HFF-Myc (cell line): ENCODE measurements at regions not wholly inside any gene's neighbourhood (a gene's known extent, or its start where the extent isn't known, plus 50 kb on each side); places are given as distances from the start of the nearest gene placed in this dataset.

Source experiments
- DNase-seq: peaks from one replicate; pipeline ENCODE4 v3.0.0-alpha.2; 2011; ENCODE audit warnings: low read depth; ENCODE audit errors: extremely low read depth
- H3K4me3 ChIP-seq: replicated peaks from 2 replicates; pipeline ENCODE4 v1.5.1; 2011; ENCODE audit warnings: low read depth, mild to moderate bottlenecking, control low read depth, low read length
- TF ChIP-seq, protein P1 (sequence below): IDR thresholded peaks from 2 replicates; pipeline ENCODE4 v1.5.1; 2012; ENCODE audit warnings: mild to moderate bottlenecking, low read depth, low read length, control low read depth; ENCODE audit errors: missing control alignments

DNA sequence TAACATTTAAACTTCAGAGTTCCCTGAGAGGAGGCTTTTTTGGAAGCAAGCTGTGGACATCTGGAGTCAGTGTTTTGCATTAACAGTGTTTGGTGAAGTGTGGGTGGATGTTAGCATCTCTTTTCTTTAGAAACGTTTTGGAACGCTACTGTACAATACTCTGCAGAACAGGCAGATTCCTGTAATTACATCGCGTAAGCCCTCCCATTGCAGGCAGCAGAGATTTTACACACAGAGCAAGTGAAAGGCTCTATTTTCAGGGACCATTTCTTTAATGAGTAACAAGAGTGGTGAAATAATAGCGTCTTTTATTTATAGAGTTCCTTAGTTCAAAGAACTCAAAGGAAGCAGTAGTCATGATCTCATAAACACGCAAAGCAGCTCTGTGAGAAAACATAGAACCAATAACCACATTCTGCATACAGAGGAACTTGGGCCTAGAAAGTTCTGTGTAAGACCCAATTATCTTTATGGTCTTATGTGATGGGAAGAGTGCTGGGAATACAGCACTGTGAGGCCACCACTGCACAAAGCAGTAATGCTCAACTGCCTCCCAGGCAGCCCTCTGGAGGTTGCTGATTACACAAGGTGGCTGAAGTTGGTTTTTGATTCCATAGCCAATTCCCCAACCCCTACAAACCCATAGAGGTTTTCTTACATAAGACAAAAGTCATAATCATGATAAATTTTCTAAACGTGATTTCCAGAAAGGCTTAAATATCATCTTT, 298.7 kb upstream of the EPHA5 start:
- TF ChIP-seq, protein P1, sequence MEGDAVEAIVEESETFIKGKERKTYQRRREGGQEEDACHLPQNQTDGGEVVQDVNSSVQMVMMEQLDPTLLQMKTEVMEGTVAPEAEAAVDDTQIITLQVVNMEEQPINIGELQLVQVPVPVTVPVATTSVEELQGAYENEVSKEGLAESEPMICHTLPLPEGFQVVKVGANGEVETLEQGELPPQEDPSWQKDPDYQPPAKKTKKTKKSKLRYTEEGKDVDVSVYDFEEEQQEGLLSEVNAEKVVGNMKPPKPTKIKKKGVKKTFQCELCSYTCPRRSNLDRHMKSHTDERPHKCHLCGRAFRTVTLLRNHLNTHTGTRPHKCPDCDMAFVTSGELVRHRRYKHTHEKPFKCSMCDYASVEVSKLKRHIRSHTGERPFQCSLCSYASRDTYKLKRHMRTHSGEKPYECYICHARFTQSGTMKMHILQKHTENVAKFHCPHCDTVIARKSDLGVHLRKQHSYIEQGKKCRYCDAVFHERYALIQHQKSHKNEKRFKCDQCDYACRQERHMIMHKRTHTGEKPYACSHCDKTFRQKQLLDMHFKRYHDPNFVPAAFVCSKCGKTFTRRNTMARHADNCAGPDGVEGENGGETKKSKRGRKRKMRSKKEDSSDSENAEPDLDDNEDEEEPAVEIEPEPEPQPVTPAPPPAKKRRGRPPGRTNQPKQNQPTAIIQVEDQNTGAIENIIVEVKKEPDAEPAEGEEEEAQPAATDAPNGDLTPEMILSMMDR = no peak
- H3K4me3 ChIP-seq = no peak overlapping the region
- DNase-seq = no peak

DNA sequence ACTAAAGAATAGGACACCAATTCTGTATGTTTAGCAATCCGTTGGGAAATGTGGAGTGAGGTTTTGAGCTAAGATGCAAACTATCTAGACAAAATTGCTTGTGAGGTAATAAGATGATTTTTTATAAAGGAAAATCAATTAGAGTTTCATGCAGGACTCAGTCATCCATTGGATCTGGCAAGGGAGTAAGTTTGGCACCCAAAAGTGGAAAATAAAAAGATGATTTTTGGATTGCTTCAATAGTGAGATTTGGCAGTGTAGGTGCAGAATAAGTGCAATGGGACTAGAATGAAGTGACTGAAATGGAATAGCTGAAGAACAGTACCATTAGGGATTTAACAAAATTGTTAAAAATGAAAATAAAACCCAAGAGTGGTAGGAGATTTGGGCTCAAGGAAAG, 290.5 kb upstream of the EPHA5 start:
- no peak overlapping the region for H3K4me3 ChIP-seq
- TF ChIP-seq, protein P1 = no peak
- no peak for DNase-seq

DNA sequence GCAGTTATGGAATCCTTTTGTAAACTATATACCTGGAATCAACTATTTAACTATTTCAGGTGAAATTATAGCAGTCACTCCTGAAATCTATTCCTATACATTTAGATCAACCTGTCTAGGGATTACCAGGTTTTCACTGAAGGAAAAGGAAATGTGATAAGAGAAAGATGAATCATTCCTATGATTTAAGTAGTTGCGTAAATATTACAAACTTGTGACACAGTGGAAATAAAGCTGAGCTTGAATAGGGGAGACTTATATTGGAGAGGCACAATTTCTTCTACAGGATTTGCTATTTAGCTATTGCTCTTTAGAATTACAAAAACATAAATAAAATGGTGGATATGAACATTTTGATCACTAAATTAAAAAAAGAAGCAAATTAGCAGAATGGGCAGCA, 284.1 kb upstream of the EPHA5 start:
- DNase-seq = no peak
- no peak overlapping the region for H3K4me3 ChIP-seq
- TF ChIP-seq, protein P1 = no peak

DNA sequence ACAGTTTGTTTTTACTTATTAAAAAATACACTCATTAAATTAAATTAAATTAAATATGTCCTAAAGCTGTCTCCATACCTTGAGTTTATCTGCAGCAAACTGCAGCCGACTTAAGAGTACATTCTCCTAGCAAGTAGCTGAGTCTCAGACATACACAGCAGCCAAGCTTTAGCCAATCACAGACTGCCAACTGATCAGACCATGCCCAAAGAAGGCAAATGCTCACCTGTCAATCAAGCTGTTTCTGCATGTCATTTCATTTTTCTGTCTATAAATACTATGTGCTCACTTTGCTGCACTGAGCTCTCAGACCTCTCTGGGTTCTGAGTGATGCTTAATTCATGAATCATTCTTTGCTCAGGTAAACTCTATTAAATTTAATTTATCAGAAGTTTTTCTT, 280.9 kb upstream of the EPHA5 start:
- H3K4me3 ChIP-seq = no peak overlapping the region
- DNase-seq = no peak
- TF ChIP-seq, protein P1 = no peak

DNA sequence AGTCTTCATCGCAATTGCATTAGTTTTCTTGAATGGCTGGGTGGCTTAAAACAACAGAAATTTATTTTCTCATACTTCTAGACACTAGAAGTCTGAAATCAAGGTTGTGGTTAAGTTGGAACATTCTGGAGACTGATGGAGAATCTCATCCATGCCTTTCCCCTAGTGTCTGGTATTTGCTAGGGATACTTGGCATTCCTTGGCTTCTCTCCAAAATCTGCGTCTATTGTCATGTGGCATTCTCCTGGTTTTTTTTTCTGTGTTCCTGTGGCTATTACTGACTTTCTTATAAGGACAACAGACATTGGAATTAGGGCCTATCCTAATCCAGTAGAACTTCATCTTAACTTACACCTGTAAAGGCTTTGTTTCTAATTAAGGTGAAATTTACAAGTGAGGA, 272.8 kb upstream of the EPHA5 start:
- TF ChIP-seq, protein P1 = no peak
- DNase-seq = no peak
- no peak overlapping the region for H3K4me3 ChIP-seq

DNA sequence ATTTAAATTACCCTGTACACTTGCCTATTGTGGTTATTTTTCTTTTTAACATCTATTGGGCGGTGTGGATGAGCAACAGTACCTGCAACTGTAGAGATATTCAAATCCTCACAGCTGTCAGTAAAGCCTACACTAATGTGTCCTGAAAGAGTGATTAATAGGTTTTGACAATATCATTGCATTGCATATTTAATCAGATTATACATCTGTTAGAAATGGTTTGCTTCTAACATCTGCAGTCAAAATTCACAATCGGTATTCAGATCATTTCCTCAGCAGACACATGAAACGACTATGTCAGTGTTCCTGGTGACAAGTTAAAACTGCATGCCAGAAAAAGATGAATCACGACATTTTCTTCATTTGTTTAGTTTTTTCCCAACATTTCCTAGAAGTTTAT, 254.6 kb upstream of the EPHA5 start:
- TF ChIP-seq, protein P1 = no peak
- no peak overlapping the region for H3K4me3 ChIP-seq
- DNase-seq = no peak

DNA sequence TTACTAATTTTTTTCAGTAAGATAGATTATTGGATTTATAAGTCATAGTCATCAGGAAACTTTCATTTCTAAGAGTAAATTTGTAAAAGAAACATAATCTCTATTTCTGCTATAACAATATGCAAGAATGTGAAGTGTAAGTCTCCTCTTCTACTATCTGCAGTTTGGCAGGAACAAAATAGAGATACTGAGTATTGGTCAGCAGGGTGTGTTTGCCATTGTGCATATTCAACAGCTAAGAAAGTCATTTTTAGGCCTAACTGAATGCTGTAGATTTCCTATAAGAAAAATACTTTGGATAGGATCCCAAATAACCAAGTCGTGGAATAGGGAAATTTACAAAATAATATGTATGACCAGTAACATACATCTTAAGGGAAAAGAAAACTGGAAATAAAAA, 253.3 kb upstream of the EPHA5 start:
- no peak for DNase-seq
- TF ChIP-seq, protein P1 = no peak
- no peak overlapping the region for H3K4me3 ChIP-seq
